HG02840 (cell line): ENCODE measurements at regions not wholly inside any gene's neighbourhood (a gene's known extent, or its start where the extent isn't known, plus 50 kb on each side); places are given as distances from the start of the nearest gene placed in this dataset.
"Not testable (repeated sequence)": the region's sequence is repeated elsewhere in the genome, so short reads cannot be mapped to it uniquely, and the experiment has no call there.

ENCODE experiments used
- ATAC-seq: cut with Tn5 transposase; IDR thresholded peaks from one replicate; pipeline ENCODE4 v1.9.1; 2021; ENCODE audit warnings: mild to moderate bottlenecking, moderate library complexity, moderate number of reproducible peaks; ENCODE audit not compliant: unreplicated experiment, low FRiP score

DNA sequence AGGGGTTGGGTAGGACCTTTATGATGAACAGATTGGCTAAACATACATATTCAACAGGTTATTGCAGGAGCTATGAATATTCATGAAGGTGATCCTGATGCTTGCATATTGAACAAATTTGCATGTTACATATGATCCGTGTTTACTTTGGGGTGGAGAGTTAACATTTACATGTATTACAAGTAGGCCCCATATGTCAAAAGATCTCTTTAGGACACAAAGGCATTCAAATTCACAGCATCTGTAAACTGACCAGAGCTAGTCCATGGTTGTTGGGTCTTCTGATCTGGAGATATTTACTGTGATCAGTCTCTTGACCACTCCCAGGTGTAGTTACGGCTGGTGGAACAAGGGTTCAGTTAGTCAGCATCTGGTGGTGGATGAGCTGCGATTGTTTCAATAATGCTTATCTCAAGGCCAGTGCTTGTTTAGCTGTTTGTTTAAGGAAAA is 80.4 kb downstream of the PMAIP1 start:
- no peak for ATAC-seq

GRCh38 chr18:59971871-59972428 is 72.2 kb downstream of the PMAIP1 start:
- no peak for ATAC-seq

GRCh38 chr18:59971144-59971543 is 71.3 kb downstream of the PMAIP1 start:
- not testable (repeated sequence) for ATAC-seq

GRCh38 chr18:59969477-59970028 is 69.8 kb downstream of the PMAIP1 start:
- ATAC-seq = not testable (repeated sequence)

DNA sequence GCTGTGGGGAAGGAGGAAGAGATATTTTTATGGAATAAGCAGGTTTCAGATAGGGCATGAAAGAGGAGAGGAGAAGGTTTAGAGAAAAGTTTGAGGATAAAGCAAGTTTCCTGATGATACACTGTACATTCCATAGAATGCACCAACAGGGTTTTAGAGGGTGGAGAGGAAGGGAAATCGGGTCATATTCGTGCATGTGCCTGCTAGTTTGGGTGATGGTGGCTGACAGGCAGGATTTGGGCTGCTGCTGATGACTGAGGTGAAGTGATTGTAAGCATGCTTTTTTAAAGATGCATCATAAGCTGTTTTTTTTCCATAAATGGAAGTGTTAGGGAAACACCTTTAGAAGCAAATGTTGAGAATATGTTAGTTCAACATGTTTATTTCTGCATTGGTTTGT is 68.8 kb downstream of the PMAIP1 start:
- no peak for ATAC-seq

DNA sequence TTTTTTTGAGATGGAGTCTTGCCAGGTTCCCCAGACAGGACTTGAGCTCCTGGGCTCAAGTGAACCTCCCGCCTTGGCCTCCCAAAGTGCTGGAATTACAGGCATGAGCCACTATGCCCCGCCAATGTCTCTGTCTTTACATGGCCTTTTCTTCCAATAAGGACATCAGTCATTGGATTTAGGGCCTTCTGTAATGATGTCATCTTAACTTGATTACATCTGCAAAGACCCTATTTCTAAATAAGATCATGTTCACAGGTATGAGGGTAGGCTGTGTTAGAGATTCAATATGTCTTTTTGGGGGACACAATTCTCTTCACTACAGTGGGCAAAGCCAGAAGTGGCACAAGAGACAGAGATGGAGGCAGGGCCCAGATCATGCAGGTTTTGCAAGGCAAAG is 68.1 kb downstream of the PMAIP1 start:
- no peak for ATAC-seq

- ATAC-seq = no peak
These were observed 67.1 kb downstream of the PMAIP1 start for GRCh38 chr18:59966913-59967312.

- no peak for ATAC-seq
These were observed 63.4 kb downstream of the PMAIP1 start for GRCh38 chr18:59963229-59963628.

DNA sequence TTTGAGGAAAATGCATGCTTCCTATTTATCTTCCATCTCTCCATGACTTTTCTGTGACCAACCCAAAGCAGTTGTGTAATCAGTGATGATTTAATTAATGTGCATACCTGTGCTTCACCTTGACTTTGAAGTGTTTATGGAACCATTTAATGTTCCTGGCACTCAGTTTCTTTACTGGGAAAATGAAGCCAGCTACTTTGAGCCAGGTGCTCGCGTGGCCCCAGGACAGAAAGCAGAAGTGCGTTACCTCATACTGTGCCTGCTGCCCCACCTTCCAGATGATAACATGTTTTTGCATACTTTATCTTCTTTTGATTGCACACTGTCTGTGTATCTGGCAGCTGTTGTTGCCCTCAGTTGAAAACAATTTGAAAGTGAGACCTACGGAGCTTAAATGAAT is 61.3 kb downstream of the PMAIP1 start:
- peak; percentile 84 for ATAC-seq

DNA sequence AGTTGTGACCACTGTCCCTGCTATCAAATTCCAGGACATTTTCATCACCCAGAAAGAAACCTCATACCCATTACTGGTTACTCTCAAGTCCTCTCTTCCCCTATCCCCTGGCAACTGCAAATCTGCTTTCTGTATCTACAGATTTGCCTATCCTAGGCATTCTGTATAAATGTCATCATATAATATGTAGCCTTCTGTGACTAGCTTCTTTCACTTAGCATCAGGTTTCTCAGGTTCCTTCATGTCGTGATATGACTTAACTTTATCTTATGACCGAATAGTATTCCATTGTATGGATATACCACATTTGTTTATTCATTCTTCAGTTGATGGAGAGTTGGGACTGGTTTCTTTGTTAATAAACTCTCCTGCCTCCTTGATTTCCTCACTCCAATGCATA is 60.5 kb downstream of the PMAIP1 start:
- no peak for ATAC-seq

- ATAC-seq = no peak
These were observed 59.8 kb downstream of the PMAIP1 start for GRCh38 chr18:59959606-59960005.

- ATAC-seq = no peak
These were observed 59.3 kb downstream of the PMAIP1 start for GRCh38 chr18:59959073-59959472.

DNA sequence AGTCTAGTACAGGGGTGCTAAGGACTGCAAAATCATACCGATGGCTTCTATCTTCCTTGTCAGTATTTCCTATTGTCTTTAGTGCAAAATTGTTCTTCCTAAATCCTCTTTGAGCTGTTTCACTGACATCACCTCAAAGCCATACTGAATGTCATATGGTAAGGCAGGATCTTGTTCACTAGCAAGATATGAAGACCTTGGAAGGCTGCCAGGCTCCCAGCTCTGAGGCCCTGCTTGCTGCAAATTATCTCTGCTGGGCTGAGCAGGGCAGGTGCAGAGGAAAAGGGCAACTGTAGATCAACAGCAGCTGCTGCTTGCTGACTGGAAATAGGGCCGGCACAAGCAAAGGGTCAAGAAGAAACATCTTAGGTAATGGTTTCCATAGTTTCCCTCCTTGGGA is 58.2 kb downstream of the PMAIP1 start:
- no peak for ATAC-seq

GRCh38 chr18:59954755-59955156 is 55.0 kb downstream of the PMAIP1 start:
- no peak for ATAC-seq

DNA sequence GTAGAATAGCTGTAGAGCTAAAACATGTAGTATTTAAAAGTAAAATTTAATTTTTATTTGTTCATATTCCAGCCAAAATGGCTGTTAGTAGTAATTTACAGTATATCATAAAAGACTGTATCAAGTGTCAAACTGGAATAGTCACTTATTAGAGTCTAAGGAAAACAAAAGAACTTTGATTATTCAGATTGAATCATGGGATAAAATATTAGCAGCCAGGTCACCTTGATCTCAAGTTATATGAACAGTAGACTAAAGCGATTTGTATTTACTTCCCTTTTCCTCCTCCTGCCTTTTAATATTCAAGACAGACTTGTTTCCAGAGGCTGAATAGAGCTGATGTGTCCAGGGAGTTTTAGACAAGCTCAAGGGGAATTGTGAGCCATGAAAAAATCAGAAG is 54.4 kb downstream of the PMAIP1 start:
- ATAC-seq = no peak
